Stimulated activated effector memory CD8-positive, alpha-beta T cell treated with anti-CD3 and anti-CD28 coated beads, Interleukin-12 subunit alpha, Interleukin-12 subunit beta, amount 100 ng/mL, for 72 hours (primary cell): ENCODE measurements at regions not wholly inside any gene's neighbourhood (a gene's known extent, or its start where the extent isn't known, plus 50 kb on each side); places are given as distances from the start of the nearest gene placed in this dataset.
"Not testable (repeated sequence)": the region's sequence is repeated elsewhere in the genome, so short reads cannot be mapped to it uniquely, and the experiment has no call there.

ENCODE experiments used
- ATAC-seq: fragments of 150-1000 bp; cut with Tn5 transposase; 2 replicates; pipeline ENCODE4 v1.10.0; 2021
- DNase-seq, 2 donors: peaks; one replicate each; pipeline ENCODE4 v3.0.0; 2021 to 2022; ENCODE audit warnings: low spot score in 2 of 2
- H3K27ac Mint-ChIP-seq: one replicate; pipeline ENCODE4 v1.8.0; 2022; ENCODE audit warnings: mild to moderate bottlenecking, mixed read lengths
- H3K36me3 Mint-ChIP-seq: one replicate; pipeline ENCODE4 v1.8.0; 2022; ENCODE audit warnings: mild to moderate bottlenecking, mixed read lengths
- H3K4me1 Mint-ChIP-seq: one replicate; pipeline ENCODE4 v1.8.0; 2022; ENCODE audit warnings: mixed read lengths
- H3K4me3 Mint-ChIP-seq: one replicate; pipeline ENCODE4 v1.8.0; 2022; ENCODE audit warnings: mild to moderate bottlenecking, mixed read lengths
- H3K9me3 Mint-ChIP-seq: one replicate; pipeline ENCODE4 v1.8.0; 2022; ENCODE audit warnings: mixed read lengths

DNA sequence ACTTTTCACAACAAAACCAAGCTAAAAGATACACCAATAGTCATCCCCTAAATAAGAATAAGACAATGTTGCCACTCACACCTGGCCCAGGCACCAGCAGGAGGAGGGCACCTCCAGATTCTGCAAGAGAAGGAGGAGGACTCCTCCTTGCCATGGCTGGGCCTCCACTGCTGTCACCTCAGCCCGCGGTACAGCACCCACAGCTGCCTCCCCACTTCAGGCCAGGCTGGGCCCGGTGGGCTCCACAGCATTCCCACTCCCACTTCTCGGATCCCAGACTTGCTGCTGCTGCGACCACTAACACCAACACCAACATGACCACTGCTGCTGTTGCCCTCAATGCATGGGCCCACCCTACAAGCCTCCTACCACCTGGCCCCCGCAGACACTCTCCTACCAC, 95.3 kb upstream of the POTED start:
- H3K4me3 Mint-ChIP-seq, H3K9me3 Mint-ChIP-seq, H3K27ac Mint-ChIP-seq, ATAC-seq, DNase-seq, H3K4me1 Mint-ChIP-seq, H3K36me3 Mint-ChIP-seq: not testable (repeated sequence)

DNA sequence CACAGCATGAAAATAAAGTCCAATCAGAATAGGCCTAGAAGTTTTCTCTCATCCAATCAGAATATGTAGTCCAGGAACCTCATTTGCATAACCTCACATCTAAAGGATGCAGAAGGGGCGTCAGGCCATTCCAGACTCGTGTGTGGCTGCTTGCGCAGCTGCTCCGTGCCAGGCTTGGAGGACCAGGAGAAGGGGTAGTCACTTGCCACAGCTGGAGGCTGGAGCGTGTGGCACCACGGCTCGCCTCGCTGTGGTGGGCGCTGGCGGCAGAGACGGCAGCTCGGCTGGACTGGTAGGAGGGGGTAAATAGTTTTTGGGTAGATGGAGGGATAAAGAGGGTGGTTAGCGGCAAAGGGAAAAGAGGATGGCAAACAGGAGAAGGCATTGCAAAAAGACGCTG, 93.6 kb upstream of the POTED start:
- H3K27ac Mint-ChIP-seq, H3K9me3 Mint-ChIP-seq, H3K36me3 Mint-ChIP-seq, ATAC-seq, H3K4me3 Mint-ChIP-seq, DNase-seq, H3K4me1 Mint-ChIP-seq: not testable (repeated sequence)

DNA sequence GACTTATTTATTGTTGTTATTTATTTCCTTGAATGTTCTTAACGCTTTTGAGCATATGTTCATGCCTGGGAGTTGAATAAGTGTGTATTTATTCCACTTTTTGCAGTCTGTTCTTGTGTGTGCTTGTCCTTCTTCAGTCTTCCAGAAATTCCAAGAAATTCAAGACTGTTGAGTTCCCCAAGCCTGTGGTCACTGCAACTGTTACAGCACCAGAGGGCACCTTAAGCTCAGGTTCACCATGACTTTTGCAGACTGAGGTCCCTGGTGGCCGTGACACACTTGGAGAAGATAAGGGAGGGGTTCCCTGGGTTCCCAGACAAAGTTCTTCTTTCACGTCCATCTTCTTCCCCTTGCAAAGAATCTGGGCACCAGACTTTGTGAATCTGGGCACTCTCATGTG, 89.6 kb upstream of the POTED start:
- not testable (repeated sequence) for DNase-seq, H3K4me1 Mint-ChIP-seq, H3K4me3 Mint-ChIP-seq, H3K36me3 Mint-ChIP-seq, H3K27ac Mint-ChIP-seq, ATAC-seq, H3K9me3 Mint-ChIP-seq

DNA sequence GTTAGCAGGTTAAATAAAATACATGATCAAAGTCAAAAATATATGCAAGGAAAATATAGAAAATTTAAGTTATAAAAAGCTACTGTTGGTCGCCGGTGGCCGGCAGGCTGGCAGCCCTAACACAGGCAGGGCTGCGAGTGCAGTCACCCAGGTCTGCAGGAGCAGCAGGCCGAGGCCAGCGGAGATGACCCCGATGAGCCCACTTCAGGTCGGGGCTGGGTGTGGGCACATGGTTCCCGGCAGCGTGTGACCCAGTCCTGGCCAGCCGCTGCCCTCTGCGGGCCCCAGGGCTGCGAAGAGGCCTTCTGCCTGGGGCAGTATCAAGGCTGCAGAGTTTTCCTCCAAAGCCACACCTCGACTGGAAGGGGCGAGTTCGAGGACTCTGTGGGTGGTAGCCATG, 84.6 kb upstream of the POTED start:
- not testable (repeated sequence) for ATAC-seq, DNase-seq, H3K4me3 Mint-ChIP-seq, H3K9me3 Mint-ChIP-seq, H3K36me3 Mint-ChIP-seq, H3K4me1 Mint-ChIP-seq, H3K27ac Mint-ChIP-seq

DNA sequence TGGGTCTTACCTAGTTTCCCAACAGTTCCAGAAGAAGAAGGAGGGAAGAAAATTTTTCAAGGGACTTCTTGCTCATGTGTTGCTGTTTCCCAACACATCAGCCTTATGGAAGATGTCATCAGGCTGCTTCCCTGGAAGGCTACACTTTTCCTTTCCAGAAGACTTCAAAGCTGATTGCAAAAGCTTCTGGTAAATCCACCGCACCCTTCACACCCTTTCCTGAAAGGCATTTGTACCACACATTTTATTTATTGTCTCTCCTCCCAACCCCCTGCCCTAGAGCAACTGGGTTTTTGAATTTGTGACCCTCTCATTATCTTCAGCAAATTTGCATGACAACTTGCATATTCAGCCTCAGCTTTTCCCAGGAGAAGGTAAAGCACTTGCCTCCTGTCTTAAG, 80.5 kb upstream of the POTED start:
- not testable (repeated sequence) for H3K4me3 Mint-ChIP-seq, H3K27ac Mint-ChIP-seq, ATAC-seq, H3K4me1 Mint-ChIP-seq, H3K9me3 Mint-ChIP-seq, DNase-seq, H3K36me3 Mint-ChIP-seq

DNA sequence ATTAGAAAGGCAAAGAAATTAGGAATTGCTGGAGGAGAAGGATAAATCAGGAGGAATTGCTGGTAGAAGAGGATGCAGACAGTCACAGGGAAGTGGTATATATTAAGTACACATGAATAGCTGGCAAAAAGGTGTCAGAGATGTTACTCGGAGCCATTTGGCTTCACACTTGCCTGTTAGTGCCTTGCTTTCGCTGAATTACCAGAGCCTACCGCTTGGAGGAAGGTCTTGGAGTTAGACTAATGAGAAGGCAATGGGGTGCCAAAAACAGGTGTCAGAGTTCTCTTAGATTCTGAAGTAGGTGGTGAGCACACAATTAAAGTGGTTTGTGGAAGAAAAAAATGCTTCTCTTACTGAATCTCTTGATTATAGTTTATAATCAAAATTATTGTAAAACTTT, 79.9 kb upstream of the POTED start:
- not testable (repeated sequence) for ATAC-seq, H3K36me3 Mint-ChIP-seq, DNase-seq, H3K27ac Mint-ChIP-seq, H3K4me1 Mint-ChIP-seq, H3K9me3 Mint-ChIP-seq, H3K4me3 Mint-ChIP-seq

DNA sequence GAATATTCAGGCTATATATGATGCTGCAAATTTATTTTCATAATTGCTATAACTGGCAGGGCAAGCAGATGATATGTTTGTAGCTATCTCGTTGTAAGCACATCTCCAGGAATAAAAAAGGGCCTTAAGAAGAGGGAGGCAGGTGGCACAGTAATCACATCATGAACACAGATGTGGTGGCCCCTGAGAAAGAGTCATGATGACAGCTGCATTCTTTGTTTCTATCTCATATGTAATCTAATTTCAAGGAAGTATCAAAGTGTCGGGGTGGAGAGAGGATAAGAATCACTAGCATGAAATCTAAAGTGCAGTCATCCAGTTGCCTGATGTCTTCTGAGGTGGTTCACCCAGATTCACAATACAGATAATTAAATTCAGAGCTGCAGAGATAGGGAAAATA, 78.9 kb upstream of the POTED start:
- H3K27ac Mint-ChIP-seq, H3K4me3 Mint-ChIP-seq, H3K9me3 Mint-ChIP-seq, H3K36me3 Mint-ChIP-seq, DNase-seq, H3K4me1 Mint-ChIP-seq, ATAC-seq: not testable (repeated sequence)

GRCh38 chr21:13543482-13543881, 66.1 kb upstream of the POTED start:
- H3K36me3 Mint-ChIP-seq, H3K9me3 Mint-ChIP-seq, ATAC-seq, DNase-seq, H3K4me3 Mint-ChIP-seq, H3K27ac Mint-ChIP-seq: not testable (repeated sequence)
- H3K4me1 Mint-ChIP-seq = peaks cover 10% of the 10 kb centered on the region

DNA sequence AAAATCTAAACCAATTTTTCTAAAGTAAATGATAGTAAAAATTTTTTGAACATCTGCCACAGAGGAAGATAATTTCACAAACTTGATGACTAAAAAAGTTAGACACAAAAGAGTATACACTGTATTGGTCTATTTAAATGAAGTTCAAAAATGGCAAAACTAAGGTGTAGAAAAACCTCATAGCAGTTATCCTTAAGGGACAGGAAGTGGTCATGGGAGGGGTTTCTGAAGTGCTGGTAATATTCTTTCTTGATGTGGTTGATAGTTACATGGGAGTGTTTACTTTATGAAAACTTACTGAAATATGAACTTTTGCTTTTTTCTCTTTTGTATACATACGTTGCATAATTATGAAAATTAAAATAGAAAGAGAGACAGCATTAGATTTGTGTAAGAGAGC, 64.1 kb upstream of the POTED start:
- H3K27ac Mint-ChIP-seq, H3K9me3 Mint-ChIP-seq: not testable (repeated sequence)

More for the DNA sequence above, 64.1 kb upstream of the POTED start:
- not testable (repeated sequence) for H3K36me3 Mint-ChIP-seq, DNase-seq, H3K4me3 Mint-ChIP-seq
- H3K4me1 Mint-ChIP-seq = peaks cover 10% of the 10 kb centered on the region
- peak; percentile 80 for ATAC-seq
